Head of caudate nucleus (tissue), 42 donors: ENCODE measurements at regions not wholly inside any gene's neighbourhood (a gene's known extent, or its start where the extent isn't known, plus 50 kb on each side); places are given as distances from the start of the nearest gene placed in this dataset.
"Not testable (repeated sequence)": the region's sequence is repeated elsewhere in the genome, so short reads cannot be mapped to it uniquely, and the experiment has no call there.

Experiments used
- DNase-seq, 42 donors: peaks; one replicate each; pipeline versions ENCODE4 v3.0.0 to v3.0.0-alpha.2; 2020 to 2021; ENCODE audit warnings: mixed read lengths in 7 of 42
- intact Hi-C: fragments of 100-400 bp; cut with DNase I; formaldehyde crosslinking; loops from one replicate; pipeline ENCODE4 v1.15.0; 2022

DNA sequence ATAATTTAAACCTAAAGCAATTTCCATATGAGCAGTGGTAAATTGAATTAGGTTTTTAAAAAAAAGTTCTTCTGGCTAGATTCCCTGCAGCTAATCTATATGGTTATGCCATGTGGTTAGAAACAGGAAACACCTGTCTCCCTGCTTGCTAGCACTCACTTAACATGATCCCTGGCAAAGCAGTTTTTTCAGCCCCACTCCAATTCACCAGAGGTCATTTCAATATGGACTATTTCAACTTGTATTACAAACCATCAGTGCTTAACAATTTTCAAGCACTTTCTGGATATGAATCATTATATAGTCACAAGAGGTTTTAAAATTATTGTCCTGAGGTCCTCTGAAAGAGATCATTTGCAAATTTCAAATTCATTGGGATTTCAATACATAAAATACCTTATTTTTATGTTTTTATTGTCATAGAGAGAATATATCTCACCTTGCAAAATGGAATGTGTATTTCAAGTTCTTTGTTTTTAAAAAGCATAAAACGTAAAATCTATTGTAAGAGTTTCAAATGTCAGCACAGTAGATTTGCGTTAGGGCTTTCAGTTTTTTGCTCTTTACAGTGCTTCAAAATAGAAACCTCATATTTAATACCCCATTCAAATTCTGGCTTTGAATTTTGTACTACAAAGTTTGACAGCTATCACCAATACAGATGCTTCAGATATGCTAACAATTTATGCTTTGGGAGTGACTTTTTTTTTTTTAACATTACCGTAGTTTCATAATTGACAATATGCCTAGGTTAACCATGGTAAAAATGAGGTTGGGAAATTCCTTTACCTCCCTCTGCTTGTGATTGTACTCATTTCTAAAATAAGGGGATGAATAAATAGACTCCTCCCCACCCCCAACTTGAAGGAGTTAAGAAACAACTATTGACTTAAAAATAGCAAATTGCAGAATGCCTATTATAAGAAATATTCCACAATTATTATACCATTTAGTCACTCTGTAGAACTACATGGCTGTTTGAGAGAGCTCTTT lies 117.5 kb upstream of the HGF start:
- no peak for DNase-seq
- intact Hi-C loops, result no loop called here

DNA sequence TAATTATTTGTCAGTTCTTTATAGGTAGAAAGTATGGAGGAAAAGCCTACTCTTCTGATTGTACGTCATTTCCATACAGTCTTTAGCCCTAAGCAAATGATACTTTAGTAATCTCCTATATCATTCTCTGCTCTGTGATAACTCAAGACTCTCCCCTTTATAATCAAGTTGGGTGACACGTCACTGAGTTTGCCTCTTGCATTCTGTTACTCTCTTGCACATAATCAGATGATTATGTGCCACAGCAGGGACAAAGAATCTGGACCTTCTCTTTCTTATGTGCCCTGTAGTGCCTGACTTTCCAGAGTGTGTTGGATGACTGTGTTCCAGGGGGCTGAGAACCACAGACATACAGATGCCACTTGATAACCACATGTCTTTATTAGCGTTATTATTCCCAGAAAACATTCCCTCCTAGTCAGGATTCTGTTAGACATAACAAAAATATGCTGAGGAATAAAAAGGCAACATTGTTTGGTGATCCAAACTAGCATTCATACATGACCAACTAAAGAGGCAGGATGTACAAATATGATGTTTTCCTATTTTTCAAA lies 116.4 kb upstream of the HGF start:
- no peak for DNase-seq
- intact Hi-C loops, result no loop called here

DNA sequence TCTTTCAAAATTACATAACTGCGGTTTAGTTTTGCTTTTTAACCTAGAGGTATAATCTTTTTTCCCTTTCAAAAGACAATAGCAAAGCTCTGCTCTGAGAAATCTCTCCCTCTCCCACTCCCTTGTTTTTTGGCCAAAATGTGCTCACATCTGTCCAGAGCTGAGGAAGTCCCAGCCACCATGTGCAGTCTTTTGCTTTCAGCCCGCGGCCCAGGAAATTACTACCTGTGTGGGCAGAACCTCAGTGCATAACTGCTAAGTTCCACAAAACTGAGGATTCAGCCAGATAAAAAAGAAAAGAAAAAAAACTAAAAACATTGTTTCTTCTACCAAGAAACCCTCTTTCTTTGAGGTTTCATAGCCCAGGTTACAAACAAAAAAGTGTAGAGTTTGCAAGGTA lies 115.0 kb upstream of the HGF start:
- DNase-seq, result no peak
- intact Hi-C loops, result no loop called here

DNA sequence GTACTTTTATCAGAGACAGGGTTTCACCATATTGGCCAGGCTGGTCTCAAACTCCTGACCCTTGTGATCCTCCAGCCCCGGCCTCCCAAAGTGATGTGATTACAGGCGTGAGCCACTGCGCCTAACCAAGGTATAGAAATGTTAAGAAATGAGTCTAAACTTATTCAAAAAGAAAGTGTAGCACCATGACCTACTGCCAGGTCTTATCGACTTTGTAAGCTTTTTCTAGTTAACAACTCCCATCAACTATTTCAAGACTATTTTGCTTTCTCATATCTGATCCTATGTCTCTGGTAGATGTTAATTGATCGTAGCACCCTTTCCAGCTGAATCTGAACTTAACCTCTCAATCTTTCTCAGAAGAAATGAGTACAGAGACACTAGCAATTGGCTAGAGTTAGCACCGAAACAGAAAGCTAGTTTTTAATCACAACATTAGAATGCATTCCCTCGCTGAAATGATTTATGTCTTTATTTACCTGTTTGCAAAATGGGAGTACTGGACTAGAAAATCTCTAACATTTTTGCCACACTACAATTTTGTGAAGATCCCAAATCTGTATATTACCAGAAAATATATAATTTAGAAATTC lies 114.0 kb upstream of the HGF start:
- no peak for DNase-seq
- intact Hi-C loops, result no loop called here

DNA sequence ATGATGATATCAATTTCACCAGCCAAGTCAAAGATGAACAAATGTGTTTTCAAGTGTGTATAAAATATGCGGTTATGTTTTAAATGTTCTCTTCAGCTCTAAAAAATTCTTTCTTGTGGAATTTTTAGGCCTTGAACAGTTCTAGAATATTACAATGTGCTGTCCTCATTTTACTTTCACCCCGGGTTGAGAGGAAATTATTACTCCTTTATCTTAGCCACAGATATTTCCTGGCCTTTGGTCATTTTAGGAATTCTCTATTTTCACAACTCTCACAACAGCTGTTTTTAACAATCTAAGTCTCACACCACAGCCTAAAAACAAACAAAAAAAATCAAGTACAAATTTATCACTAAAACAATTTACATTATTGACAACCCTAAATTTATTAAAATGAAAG lies 112.2 kb upstream of the HGF start:
- intact Hi-C loops, result no loop called here
- no peak for DNase-seq

DNA sequence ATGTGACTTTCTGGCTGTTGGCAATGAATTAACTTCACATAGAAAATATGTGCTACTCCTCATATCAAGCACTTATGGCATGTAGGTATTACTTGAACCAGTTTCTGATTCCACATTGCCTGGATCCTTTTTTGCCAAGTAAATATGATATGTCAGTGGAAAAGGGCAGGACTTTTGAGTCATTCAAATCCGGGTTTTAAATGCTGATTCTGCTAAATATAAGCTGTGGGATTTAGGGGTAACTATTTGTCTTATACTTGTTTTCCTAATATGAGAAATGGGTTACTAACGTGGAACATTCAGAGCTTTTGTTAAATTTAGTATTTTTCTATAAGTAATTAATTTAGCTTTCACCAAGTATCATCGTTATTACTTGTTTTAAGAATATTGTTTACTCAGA lies 108.0 kb upstream of the HGF start:
- intact Hi-C loops, result no loop called here
- DNase-seq, result no peak

DNA sequence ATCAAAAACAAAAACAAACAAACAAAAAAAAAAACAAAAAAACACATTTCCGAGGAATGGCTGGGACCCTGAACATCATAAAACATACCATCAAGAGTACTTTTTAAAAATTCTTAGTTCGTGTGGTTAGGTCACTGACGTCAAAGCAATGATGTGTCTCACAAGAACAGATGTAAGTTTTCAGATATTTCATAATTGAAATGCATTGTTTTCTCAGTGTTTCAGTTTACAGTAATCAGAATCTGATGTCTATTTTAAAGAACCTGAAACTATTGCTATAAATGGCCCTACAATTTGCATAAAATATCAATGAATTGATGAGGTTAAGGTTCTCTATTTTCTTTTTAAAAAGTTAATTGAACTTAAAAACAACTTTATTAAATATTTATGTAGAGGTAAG lies 103.7 kb upstream of the HGF start:
- DNase-seq, result no peak
- intact Hi-C loops, result no loop called here

DNA sequence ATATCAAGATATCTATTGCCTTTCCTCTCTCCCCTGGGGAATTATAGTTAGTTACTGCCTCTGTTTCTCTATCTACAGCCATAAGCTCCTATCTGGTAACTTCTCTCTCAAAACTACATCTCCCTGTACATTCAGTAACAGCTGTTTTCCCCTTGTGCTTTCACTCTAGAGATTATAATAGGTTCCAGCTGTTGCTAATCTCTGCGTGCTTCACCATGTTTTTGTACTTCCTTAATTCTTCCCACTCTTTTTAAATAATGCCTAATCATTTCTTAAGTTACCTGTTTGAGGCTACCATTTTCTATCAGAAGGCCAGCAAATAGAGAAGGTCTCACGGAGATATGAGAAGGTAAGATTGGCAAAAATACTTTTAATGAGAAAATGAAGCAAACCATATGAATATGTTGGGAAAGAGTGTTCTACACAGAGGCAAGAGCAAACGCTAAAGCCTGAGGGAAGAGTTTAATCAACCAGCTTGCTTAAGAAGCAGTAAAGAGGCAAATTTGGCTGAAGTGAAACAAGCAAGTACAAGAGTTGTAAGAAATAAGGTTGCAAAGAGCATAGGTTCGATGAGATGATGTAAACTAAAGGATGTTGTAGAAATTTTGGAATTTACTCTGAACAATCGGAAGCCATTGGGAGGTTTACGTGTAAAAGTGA lies 101.9 kb upstream of the HGF start:
- no peak for DNase-seq
- intact Hi-C loops, result no loop called here

DNA sequence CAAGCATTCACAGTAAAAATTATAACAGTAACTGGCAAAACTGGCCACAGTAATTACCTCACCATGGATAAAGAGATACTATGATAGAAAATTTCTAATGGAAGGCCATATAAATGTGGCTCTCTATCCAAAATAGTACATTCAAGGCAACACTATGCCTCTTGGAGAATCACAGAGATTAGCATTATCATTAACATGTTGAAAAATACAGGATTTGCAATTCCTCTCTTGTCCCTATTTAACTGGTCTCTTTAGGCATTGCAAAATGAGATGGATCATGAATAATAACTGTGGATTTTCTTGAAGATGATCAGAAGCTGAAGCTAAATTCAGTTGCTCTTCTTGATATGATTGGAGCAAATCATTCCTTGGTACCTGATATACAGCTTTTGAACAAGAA lies 100.8 kb upstream of the HGF start:
- intact Hi-C loops, result no loop called here
- DNase-seq, result no peak

DNA sequence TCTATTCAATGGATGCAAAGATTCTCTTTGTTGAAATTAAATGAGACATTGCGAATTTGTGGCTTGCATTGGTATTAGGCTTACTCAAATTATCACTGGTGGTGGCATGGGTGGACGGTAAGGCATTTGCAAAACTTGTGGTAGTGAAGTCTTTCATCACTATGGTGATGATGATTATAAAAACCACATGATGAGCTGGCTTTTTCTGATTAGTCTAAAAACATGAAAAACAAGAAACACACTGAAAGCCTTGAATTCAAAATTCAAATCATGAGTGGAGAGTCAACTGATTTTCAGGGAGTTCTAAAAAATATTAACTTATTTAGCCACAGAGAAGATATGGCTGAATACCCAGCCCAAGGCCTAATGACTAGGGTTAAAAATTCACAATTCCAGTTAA lies 99.8 kb upstream of the HGF start:
- intact Hi-C loops, result no loop called here
- DNase-seq, result no peak

DNA sequence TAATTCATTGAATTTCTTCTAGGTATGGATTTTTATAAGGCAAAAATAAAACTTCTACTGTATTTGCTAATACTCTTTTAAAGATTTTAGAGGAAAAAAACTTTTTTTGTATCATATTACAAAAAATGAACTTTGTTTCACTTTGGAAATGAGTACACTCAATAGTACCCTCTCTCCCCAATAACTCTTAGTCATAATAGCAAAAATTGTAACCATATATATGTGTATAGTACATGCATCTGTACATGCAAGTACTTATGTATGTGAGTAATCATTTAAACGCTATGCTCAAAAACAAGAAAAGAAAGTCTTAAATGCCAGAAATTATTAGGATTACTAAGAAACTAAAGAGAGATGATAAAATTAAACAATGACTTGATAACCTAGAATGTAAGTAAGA lies 95.9 kb upstream of the HGF start:
- DNase-seq, result no peak
- intact Hi-C loops, result no loop called here

DNA sequence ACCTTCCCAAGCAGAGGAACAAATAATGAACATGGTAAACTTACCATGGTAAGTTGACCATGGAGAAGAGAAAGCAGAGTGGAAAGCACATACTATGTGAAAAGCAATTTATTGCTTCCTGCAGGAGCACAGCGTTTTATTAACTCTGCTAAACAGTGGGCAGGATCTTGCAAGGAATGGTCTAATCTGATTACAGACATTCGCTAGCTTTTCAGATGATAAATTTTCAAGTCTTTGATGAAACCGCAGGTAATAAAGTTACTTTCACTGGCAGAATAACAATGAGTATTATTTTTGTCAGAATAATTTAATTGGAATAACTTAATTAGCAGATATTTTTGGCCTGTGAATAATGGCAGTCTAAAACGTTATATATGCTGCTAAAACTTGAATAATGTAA lies 89.6 kb upstream of the HGF start:
- no peak for DNase-seq
- intact Hi-C loops, result no loop called here

DNA sequence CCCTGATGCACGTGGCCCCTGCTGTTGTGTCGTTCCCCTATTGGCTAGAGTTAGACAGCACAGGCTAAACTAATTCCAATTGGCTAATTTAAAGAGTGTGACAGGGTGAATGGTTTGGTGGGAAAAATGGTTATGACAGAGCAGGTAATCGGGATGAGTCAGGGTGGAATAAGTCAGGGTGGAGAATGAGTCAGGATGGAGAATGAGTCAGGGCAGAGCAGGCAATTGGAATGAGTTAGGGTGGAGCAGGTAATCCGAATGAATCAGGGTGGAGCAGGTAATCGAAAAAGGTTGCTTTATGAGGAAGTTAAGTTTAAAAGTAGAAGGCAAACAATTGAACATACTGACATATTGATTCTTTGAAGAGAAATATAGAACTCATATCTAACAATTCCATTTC lies 89.0 kb upstream of the HGF start:
- DNase-seq, result peak in 3 of 42 donors; percentile 5 to 44 (median 18)
- intact Hi-C loops, result not testable (repeated sequence)

DNA sequence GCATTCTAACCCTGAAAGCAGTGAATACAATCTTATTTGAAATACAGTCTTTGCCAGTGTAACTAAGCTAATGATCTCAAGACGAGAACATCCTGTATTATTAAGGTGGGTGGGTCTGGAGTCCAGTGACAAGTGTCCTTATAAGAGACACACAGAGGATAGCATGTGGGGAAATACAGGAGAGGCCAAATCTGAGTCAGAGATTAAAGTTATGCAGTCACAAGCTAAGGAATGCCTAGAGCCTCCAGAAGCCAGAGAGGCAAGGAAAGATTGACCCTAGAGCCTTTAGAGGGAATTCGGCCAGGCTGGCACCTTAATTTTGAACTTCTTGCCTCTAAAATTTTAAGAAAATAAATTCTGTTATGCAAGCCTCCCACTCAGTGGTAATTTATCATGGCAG lies 87.5 kb upstream of the HGF start:
- intact Hi-C loops, result no loop called here
- DNase-seq, result no peak

DNA sequence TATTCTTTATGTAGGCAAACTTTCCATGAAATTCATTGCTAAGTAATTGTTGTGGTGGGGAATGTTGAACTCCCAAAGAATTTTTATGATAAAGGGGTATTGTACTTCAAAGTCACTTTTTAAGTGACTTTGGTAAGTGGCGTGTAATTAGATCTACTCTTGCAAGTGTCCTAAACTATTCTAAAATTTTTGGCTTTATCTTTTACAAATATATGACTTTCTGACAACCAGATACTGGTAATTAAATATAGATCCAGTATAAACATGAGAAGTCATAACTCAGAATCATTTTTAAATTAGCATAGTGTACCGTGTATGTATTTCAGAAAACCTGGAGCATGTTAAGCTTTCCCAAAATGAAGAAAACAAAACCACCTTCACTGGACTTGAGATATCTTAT lies 84.7 kb upstream of the HGF start:
- DNase-seq, result no peak
- intact Hi-C loops, result no loop called here

DNA sequence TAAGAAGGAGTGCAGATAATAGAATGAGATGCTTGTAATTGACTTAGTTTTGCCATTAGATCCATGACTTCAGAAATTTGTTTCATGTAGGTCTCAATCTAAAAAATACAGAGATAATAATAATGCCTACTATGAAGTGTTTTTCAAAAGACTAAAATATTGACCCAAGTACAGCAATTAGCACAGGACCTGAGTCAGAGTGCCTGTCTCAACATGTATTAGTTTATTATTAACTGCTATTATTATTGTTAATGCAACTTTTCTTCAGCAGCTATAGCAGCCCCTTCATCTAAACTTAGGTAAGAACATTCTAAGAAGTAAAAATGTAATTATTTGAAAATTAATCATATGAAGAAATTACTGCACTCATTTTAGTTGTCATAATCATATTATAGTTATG lies 82.9 kb upstream of the HGF start:
- DNase-seq, result no peak
- intact Hi-C loops, result no loop called here

DNA sequence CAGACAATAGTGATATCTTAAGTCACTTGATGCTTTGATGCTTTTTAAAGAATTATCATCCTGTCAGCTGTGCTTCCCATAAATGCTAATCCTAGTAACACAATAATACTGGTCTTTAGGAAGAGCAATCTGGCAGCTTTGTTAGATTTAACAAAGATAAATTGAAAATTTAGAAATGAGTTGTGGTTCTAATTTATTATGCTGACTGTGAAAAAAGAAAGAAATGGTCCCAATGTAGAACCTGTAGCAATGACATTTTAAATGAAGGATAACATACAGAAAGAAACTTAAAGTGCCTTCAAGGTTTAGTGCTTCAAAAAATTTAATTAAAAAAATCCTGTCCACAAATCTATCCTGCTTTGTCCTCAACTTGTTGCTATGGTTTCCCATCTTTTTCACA lies 81.6 kb upstream of the HGF start:
- intact Hi-C loops, result no loop called here
- no peak for DNase-seq

DNA sequence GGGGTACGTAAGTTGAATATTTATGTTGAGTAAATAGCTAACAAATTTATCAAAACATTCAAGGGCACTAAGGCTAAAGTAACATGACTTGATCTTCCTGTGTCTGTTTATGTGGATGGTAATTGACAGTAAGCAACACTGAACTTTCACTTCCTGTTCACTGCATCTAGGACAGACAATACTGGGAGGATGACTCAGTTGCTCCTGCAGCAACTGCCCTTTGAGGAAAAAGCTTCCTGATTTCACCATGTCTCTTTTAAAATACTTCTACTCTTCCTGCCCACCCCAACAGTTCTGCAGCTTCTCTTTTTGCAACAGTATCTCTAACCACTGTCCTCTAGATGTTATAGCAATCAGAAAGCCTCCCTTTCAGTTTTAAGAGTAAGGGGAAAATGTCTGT lies 76.6 kb upstream of the HGF start:
- peak in 13 of 42 donors; percentile 1 to 42 (median 13) for DNase-seq
- intact Hi-C loops, result no loop called here

DNA sequence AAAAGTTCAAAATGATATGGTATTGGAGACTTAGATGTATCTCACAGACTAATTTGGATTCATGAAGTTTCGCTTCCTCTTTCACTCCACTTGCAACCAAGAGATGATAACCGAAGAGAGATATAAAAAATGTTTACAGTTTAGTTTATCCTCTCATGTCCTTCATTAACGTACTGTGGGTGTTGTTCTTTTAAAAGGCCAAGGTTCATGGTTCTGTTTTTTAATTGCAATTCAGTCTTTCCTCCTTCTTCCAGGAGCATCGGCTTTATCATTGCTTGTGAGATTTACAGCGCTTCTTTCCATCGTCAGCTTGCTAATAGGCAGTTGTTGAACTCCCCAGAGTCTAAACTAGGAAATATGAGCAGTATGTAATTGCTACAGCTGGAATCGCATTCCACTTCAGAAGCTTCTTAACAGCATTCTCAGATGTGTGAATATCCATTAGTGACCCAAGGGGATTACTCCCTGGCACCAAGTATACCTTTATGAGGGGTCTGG lies 75.9 kb upstream of the HGF start:
- intact Hi-C loops, result no loop called here
- no peak for DNase-seq

DNA sequence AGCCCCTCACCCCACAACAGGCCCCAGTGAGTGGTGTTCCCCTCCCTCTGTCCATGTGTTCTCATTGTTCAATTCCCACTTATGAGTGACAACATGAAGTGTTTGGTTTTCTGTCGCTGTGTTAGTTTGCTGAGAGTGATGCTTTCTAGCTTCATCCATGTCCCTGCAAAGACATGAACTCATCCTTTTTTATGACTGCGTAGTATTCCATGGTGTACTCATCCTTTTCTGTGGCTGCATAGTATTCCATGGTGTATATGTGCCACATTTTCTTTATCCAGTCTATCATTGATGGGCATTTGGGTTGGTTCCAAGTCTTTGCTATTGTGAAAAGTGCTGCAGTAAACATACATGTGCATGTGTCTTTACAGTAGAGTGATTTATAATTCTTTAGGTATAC lies 73.8 kb upstream of the HGF start:
- DNase-seq, intact Hi-C loops: not testable (repeated sequence)
